ENCODE measurements at regions not wholly inside any gene's neighbourhood (a gene's known extent, or its start where the extent isn't known, plus 50 kb on each side); places are given as distances from the start of the nearest gene placed in this dataset.

DNA sequence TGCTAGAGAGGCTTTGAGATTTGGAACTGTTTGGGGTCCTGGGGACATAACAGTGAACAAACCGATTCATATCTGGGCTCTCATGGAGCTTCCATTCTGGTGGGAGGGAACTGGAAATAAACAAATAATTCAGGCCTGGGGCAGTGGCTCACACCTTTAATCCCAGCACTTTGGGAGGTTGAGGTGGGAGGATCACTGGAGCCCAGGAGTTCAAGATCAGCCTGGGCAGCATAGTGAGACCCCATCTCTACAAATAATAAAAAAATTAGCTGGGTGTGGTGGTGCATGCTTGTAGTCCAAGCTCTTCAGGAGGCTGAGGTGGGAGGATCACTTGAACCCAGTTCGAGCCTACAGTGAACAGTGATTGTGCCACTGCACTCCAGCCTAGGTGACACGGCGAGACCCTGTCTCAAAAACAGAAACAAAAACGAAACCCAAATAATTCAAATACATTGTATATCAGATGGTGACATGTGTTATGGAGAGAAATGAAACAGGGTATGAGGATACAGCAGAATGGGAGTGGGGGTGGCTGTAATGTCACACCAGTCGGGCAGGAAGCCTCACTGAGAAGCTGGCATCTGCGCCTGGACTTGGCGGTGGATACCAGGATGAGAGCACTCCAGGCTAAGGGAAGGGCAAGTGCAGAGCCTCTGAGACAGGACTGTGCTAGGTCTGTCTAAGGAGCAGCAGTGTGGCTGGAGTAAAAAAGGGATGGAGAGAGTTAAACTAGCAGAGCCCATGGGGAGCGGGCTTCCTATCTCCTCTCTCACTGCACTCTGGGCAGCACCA is 131.1 kb upstream of the ZNF536 start:
- H3K36me3 ChIP-seq (ENCODE audit: control insufficient read depth in 4 of 4, insufficient read depth in 3 of 4, low read depth in 1 of 4, low read length in 3 of 4), result no peaks in the 10 kb centered on the region
- H3K9me3 ChIP-seq (ENCODE audit: control insufficient read depth in 4 of 4, low read length in 3 of 4), result no peaks in the 10 kb centered on the region
- 80% methylated on average over 9 of the region's 9 CpGs for WGBS
- no peak for DNase-seq (ENCODE audit: low spot score)
- H3K4me3 ChIP-seq (ENCODE audit: low read depth in 1 of 3, low read length in 3 of 3), result no peak overlapping the region
- H3K4me1 ChIP-seq (ENCODE audit: control insufficient read depth in 4 of 4, insufficient read depth in 4 of 4, low read length in 3 of 4), result no peaks in the 10 kb centered on the region
- no peak overlapping the region for H3K9ac ChIP-seq (ENCODE audit: low read depth in 1 of 2, low read length in 2 of 2)
- peaks cover 0 to 11% (median 3%) of the 10 kb centered on the region in 4 donors for H3K27me3 ChIP-seq (ENCODE audit: control insufficient read depth in 4 of 4, insufficient read depth in 4 of 4, low read length in 3 of 4)
- no peak overlapping the region for H3K27ac ChIP-seq (ENCODE audit: low read depth in 1 of 2, low read length in 2 of 2)
- no peak for TF ChIP-seq JUND (IDR thresholded peaks at IDR 0.05)
- TF ChIP-seq, protein P1, sequence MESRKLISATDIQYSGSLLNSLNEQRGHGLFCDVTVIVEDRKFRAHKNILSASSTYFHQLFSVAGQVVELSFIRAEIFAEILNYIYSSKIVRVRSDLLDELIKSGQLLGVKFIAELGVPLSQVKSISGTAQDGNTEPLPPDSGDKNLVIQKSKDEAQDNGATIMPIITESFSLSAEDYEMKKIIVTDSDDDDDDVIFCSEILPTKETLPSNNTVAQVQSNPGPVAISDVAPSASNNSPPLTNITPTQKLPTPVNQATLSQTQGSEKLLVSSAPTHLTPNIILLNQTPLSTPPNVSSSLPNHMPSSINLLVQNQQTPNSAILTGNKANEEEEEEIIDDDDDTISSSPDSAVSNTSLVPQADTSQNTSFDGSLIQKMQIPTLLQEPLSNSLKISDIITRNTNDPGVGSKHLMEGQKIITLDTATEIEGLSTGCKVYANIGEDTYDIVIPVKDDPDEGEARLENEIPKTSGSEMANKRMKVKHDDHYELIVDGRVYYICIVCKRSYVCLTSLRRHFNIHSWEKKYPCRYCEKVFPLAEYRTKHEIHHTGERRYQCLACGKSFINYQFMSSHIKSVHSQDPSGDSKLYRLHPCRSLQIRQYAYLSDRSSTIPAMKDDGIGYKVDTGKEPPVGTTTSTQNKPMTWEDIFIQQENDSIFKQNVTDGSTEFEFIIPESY (IDR thresholded peaks at IDR 0.05), result no peak
- no peak for TF ChIP-seq HNF4G (IDR thresholded peaks at IDR 0.05)

DNA sequence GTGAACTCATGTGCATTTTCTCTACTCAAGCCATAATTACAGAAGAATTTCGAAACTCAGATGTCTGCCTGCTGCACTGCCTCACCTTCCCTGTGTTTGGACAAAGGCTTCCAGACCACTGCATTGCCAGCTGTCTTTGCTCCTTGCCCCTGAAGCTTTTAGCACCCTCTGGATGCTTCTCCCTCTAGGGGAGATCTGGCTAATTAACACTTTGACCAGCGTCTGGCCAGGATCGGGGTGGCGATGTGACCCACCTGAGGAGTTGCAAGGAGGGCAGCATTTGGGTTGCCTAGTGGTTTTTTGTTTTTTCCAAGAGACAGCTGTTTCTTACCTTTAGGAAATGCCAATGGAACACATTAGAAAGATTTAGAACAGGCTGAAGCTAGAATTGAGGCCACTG is 127.7 kb upstream of the ZNF536 start:
- no peak for DNase-seq (ENCODE audit: low spot score)
- Histone ChIP-seq H3K4me3 (ENCODE audit: low read depth in 1 of 3, low read length in 3 of 3) (no peak overlapping the region), H3K27ac (ENCODE audit: low read depth in 1 of 2, low read length in 2 of 2) (no peak overlapping the region), H3K9me3 (ENCODE audit: control insufficient read depth in 4 of 4, low read length in 3 of 4) (no peaks in the 10 kb centered on the region), H3K9ac (ENCODE audit: low read depth in 1 of 2, low read length in 2 of 2) (no peak overlapping the region), H3K4me1 (ENCODE audit: control insufficient read depth in 4 of 4, insufficient read depth in 4 of 4, low read length in 3 of 4) (no peaks in the 10 kb centered on the region), H3K36me3 (ENCODE audit: control insufficient read depth in 4 of 4, insufficient read depth in 3 of 4, low read depth in 1 of 4, low read length in 3 of 4) (no peaks in the 10 kb centered on the region), H3K27me3 (ENCODE audit: control insufficient read depth in 4 of 4, insufficient read depth in 4 of 4, low read length in 3 of 4) (peaks cover 0 to 7% (median under 1%) of the 10 kb centered on the region in 4 donors)
- TF ChIP-seq SP1 (IDR thresholded peaks at IDR 0.05), result no peak
- TF ChIP-seq, protein P2, sequence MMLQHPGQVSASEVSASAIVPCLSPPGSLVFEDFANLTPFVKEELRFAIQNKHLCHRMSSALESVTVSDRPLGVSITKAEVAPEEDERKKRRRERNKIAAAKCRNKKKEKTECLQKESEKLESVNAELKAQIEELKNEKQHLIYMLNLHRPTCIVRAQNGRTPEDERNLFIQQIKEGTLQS (IDR thresholded peaks at IDR 0.05), result no peak
- TF ChIP-seq YY1 (IDR thresholded peaks at IDR 0.05), result no peak
- TF ChIP-seq GABPA (IDR thresholded peaks at IDR 0.05 in 1 of 2, conservative IDR thresholded peaks at IDR 0.05 in 1 of 2), result no peak
- TF ChIP-seq, protein P3, sequence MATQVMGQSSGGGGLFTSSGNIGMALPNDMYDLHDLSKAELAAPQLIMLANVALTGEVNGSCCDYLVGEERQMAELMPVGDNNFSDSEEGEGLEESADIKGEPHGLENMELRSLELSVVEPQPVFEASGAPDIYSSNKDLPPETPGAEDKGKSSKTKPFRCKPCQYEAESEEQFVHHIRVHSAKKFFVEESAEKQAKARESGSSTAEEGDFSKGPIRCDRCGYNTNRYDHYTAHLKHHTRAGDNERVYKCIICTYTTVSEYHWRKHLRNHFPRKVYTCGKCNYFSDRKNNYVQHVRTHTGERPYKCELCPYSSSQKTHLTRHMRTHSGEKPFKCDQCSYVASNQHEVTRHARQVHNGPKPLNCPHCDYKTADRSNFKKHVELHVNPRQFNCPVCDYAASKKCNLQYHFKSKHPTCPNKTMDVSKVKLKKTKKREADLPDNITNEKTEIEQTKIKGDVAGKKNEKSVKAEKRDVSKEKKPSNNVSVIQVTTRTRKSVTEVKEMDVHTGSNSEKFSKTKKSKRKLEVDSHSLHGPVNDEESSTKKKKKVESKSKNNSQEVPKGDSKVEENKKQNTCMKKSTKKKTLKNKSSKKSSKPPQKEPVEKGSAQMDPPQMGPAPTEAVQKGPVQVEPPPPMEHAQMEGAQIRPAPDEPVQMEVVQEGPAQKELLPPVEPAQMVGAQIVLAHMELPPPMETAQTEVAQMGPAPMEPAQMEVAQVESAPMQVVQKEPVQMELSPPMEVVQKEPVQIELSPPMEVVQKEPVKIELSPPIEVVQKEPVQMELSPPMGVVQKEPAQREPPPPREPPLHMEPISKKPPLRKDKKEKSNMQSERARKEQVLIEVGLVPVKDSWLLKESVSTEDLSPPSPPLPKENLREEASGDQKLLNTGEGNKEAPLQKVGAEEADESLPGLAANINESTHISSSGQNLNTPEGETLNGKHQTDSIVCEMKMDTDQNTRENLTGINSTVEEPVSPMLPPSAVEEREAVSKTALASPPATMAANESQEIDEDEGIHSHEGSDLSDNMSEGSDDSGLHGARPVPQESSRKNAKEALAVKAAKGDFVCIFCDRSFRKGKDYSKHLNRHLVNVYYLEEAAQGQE (IDR thresholded peaks at IDR 0.05), result no peak
- no peak for TF ChIP-seq FOXA2 (IDR thresholded peaks at IDR 0.05)
- 40% methylated on average over 4 of the region's 4 CpGs for WGBS

DNA sequence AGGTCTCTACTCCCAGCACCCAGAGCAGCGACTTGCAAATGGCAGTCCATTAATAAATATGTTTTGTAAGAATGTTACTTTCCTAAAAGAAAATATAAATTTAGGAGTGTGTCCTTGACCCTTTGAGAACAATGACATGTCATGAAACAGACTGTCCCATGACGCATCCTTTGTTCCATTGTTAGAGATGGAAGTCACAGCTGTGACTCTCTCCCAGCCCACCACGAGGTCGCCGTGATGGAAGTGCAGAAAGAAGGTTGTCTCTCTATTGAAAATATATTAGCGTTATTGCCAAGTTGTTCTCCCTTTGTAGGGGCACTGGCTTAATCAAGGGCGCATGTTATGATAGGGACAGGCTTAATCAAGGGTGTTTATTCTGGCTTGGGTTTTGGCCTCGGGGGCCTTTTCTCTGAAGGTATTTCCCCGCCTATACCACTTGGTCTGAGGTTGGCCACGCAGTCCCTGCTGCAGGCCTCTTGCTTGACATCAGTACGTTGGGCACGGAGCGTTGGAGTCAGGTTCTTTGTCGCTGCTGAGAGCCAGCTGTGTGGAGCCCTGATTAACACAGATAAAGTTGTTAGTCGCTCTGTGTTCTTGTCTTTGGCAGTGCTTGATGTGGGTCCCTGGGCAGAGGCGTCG is 126.7 kb upstream of the ZNF536 start:
- Histone ChIP-seq H3K4me3 (ENCODE audit: low read depth in 1 of 3, low read length in 3 of 3) (no peak overlapping the region), H3K27me3 (ENCODE audit: control insufficient read depth in 4 of 4, insufficient read depth in 4 of 4, low read length in 3 of 4) (peaks cover 0 to 10% (median 1%) of the 10 kb centered on the region in 4 donors), H3K27ac (ENCODE audit: low read depth in 1 of 2, low read length in 2 of 2) (no peak overlapping the region), H3K9me3 (ENCODE audit: control insufficient read depth in 4 of 4, low read length in 3 of 4) (no peaks in the 10 kb centered on the region), H3K4me1 (ENCODE audit: control insufficient read depth in 4 of 4, insufficient read depth in 4 of 4, low read length in 3 of 4) (no peaks in the 10 kb centered on the region), H3K9ac (ENCODE audit: low read depth in 1 of 2, low read length in 2 of 2) (no peak overlapping the region), H3K36me3 (ENCODE audit: control insufficient read depth in 4 of 4, insufficient read depth in 3 of 4, low read depth in 1 of 4, low read length in 3 of 4) (no peaks in the 10 kb centered on the region)
- DNase-seq (ENCODE audit: low spot score), result no peak
- 80% methylated on average over 17 of the region's 17 CpGs for WGBS
- TF ChIP-seq TAF1 (conservative IDR thresholded peaks at IDR 0.05) (no peak), RXRA (IDR thresholded peaks at IDR 0.05) (no peak), HNF4A (conservative IDR thresholded peaks at IDR 0.05) (no peak)
- TF ChIP-seq, protein P3 (IDR thresholded peaks at IDR 0.05), result no peak
- TF ChIP-seq, protein P2 (IDR thresholded peaks at IDR 0.05), result no peak

All from liver (tissue), 7 donors.